ENCODE measurements at regions not wholly inside any gene's neighbourhood (a gene's known extent, or its start where the extent isn't known, plus 50 kb on each side); places are given as distances from the start of the nearest gene placed in this dataset.
"Not testable (repeated sequence)": the region's sequence is repeated elsewhere in the genome, so short reads cannot be mapped to it uniquely, and the experiment has no call there.

DNA sequence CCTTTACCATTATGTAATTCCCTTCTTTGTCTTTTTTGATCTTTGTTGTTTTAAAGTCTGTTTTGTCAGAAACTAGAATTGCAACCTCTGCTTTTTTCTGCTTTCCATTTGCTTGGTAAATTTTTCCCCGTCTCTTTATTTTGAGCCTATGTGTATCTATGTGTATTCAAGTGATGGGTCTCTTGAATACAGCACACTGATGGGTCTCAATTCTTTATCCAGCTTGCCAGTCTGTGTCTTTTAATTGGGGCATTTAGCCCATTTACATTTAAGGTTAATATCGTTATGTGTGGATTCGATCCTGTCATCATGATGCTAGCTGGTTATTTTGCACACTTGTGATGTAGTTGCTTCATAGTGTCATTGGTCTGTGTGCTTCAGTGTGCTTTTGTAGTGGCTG, 240.9 kb downstream of the CDH26 start:
- H3K79me2 ChIP-seq (ENCODE audit: control insufficient read depth in 1 of 2, insufficient read depth in 2 of 2, low read length in 2 of 2); H3K9me3 ChIP-seq (ENCODE audit: insufficient read depth in 2 of 2, low read depth in 1 of 2, low read length in 1 of 2); H4K8ac ChIP-seq (ENCODE audit: extremely low read depth, insufficient read depth, low read length); H3K4me1 ChIP-seq (replicated peaks in 1 of 4; ENCODE audit: control insufficient read depth in 3 of 4, insufficient read depth in 4 of 4, low read length in 3 of 4); H3K18ac ChIP-seq (ENCODE audit: extremely low read depth, low read length); H3K4me2 ChIP-seq (ENCODE audit: insufficient read depth in 1 of 2, low read depth in 2 of 2, low read length in 2 of 2); H3K9ac ChIP-seq (replicated peaks in 1 of 4; ENCODE audit: extremely low read depth in 1 of 4, low read depth in 3 of 4, low read length in 3 of 4); POLR2A ChIA-PET (ENCODE audit: partially characterized antibody); CTCF ChIA-PET (ENCODE audit: partially characterized antibody); H2BK5ac ChIP-seq (ENCODE audit: low read depth, low read length); H4K20me1 ChIP-seq (replicated peaks in 1 of 2; ENCODE audit: control insufficient read depth in 1 of 2, insufficient read depth in 2 of 2, low read length in 2 of 2); H2BK20ac ChIP-seq (ENCODE audit: low read length); H2BK12ac ChIP-seq (ENCODE audit: low read depth, low read length); H3K27me3 ChIP-seq (replicated peaks in 1 of 4; ENCODE audit: control insufficient read depth in 3 of 4, extremely low read depth in 1 of 4, insufficient read depth in 3 of 4, low read length in 3 of 4); H3K56ac ChIP-seq (replicated peaks; ENCODE audit: insufficient read length, low read depth, low read length); H3K79me1 ChIP-seq (ENCODE audit: low read depth, low read length); H4K5ac ChIP-seq (ENCODE audit: insufficient read length, low read depth, low read length); H3K23ac ChIP-seq (ENCODE audit: insufficient read length); H4K91ac ChIP-seq (replicated peaks; ENCODE audit: insufficient read length, low read length); H2BK15ac ChIP-seq (ENCODE audit: low read length); H2AK5ac ChIP-seq (ENCODE audit: low read depth, low read length); H3K14ac ChIP-seq (ENCODE audit: insufficient read length); FAIRE-seq; H3K36me3 ChIP-seq (ENCODE audit: control insufficient read depth in 2 of 4, insufficient read depth in 4 of 4, low read length in 3 of 4); H2AFZ ChIP-seq (ENCODE audit: low read length); H3K4me3 ChIP-seq (ENCODE audit: extremely low read depth in 1 of 4, insufficient read depth in 2 of 4, low read depth in 3 of 4, low read length in 4 of 4); H2BK120ac ChIP-seq (replicated peaks; ENCODE audit: low read depth, low read length); DNase-seq (ENCODE audit: low read depth in 1 of 2, low spot score in 2 of 2); H3K4ac ChIP-seq (replicated peaks; ENCODE audit: insufficient read length, low read depth, low read length); H3K23me2 ChIP-seq (ENCODE audit: low read depth, low read length); H3K27ac ChIP-seq (ENCODE audit: low read depth, low read length): not testable (repeated sequence)
- 100% methylated on average over 3 of the region's 3 CpGs; no CpG with 5 or more reads in 1 of the 2 experiments for WGBS, 2 experiments (ENCODE audit: extremely low coverage in 1 of 2, insufficient coverage in 1 of 2, insufficient read length in 1 of 2, insufficient replicate concordance in 2 of 2, low coverage in 1 of 2, low lambda C conversion rate in 2 of 2, missing lambda C conversion rate in 1 of 2)

Data from H1 (cell line).